OCI-LY7 (cell line): ENCODE measurements at regions not wholly inside any gene's neighbourhood (a gene's known extent, or its start where the extent isn't known, plus 50 kb on each side); places are given as distances from the start of the nearest gene placed in this dataset.

Experiments used
- EZH2phosphoT487 ChIP-seq: fragments of 200-600 bp; sonication (generic); IDR thresholded peaks from 2 replicates; pipeline ENCODE4 v1.6.1; 2018; ENCODE audit warnings: low read depth, borderline replicate concordance, mild to moderate bottlenecking, mixed run types, antibody characterized with exemption, low read length, moderate library complexity, mixed read lengths
- TF ChIP-seq, protein P1 (sequence below): fragments of 200-600 bp; sonication (generic); conservative IDR thresholded peaks from 2 replicates; pipeline ENCODE4 v1.5.1; 2014; ENCODE audit warnings: mild to moderate bottlenecking, antibody characterized with exemption, low read length, moderate library complexity, mixed read lengths

GRCh38 chr19:30173593-30174356 is 198.4 kb upstream of the ZNF536 start:
- TF ChIP-seq, protein P1, sequence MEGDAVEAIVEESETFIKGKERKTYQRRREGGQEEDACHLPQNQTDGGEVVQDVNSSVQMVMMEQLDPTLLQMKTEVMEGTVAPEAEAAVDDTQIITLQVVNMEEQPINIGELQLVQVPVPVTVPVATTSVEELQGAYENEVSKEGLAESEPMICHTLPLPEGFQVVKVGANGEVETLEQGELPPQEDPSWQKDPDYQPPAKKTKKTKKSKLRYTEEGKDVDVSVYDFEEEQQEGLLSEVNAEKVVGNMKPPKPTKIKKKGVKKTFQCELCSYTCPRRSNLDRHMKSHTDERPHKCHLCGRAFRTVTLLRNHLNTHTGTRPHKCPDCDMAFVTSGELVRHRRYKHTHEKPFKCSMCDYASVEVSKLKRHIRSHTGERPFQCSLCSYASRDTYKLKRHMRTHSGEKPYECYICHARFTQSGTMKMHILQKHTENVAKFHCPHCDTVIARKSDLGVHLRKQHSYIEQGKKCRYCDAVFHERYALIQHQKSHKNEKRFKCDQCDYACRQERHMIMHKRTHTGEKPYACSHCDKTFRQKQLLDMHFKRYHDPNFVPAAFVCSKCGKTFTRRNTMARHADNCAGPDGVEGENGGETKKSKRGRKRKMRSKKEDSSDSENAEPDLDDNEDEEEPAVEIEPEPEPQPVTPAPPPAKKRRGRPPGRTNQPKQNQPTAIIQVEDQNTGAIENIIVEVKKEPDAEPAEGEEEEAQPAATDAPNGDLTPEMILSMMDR, result no peak
- TF ChIP-seq EZH2phosphoT487, result no peak
